ENCODE measurements at regions not wholly inside any gene's neighbourhood (a gene's known extent, or its start where the extent isn't known, plus 50 kb on each side); places are given as distances from the start of the nearest gene placed in this dataset.

- WGBS, 4 donors = 87 to 90% (median 88%) methylated on average over 4 of the region's 4 CpGs
These were observed 281.1 kb downstream of the TTLL7 start for GRCh38 chr1:83717785-83718184.

GRCh38 chr1:83716641-83717040 is 282.3 kb downstream of the TTLL7 start:
- WGBS, 4 donors = 85 to 88% (median 85%) methylated on average over 3 of the region's 3 CpGs
- Histone ChIP-seq H3K36me3 (replicated peaks in 1 of 2) (no peaks in the 10 kb centered on the region), H3K4me1 (replicated peaks in 1 of 2) (no peaks in the 10 kb centered on the region), H3K27me3 (no peaks in the 10 kb centered on the region), H3K9me3 (replicated peaks in 1 of 3) (no peaks in the 10 kb centered on the region), H3K27ac (no peak overlapping the region), H3K4me3 (no peak overlapping the region)
- TF ChIP-seq CTCF (IDR thresholded peaks at IDR 0.05) = no peak
- TF ChIP-seq POLR2A (IDR thresholded peaks at IDR 0.05) = no peak
- intact Hi-C loops (cut with DNase I) = no loop called here
- DNase-seq = no peak

More at GRCh38 chr1:83717785-83718184, 281.1 kb downstream of the TTLL7 start:
- Histone ChIP-seq H3K27ac (no peak overlapping the region), H3K27me3 (no peaks in the 10 kb centered on the region), H3K4me3 (no peak overlapping the region), H3K9me3 (replicated peaks in 1 of 3) (no peaks in the 10 kb centered on the region), H3K4me1 (replicated peaks in 1 of 2) (no peaks in the 10 kb centered on the region), H3K36me3 (replicated peaks in 1 of 2) (no peaks in the 10 kb centered on the region)
- intact Hi-C loops (cut with DNase I) = no loop called here
- no peak for TF ChIP-seq POLR2A (IDR thresholded peaks at IDR 0.05)
- TF ChIP-seq CTCF (IDR thresholded peaks at IDR 0.05) = no peak
- no peak for DNase-seq

- Histone ChIP-seq H3K4me3 (no peak overlapping the region), H3K27me3 (no peaks in the 10 kb centered on the region), H3K36me3 (replicated peaks in 1 of 2) (no peaks in the 10 kb centered on the region), H3K9me3 (replicated peaks in 1 of 3) (no peaks in the 10 kb centered on the region), H3K4me1 (replicated peaks in 1 of 2) (no peaks in the 10 kb centered on the region), H3K27ac (no peak overlapping the region)
- intact Hi-C loops (cut with DNase I) = no loop called here
- DNase-seq = no peak
- TF ChIP-seq CTCF (IDR thresholded peaks at IDR 0.05) (no peak), POLR2A (IDR thresholded peaks at IDR 0.05) (no peak)
- 82 to 89% (median 83%) methylated on average over 1 of the region's 1 CpG for WGBS, 4 donors
These were observed 283.4 kb downstream of the TTLL7 start for GRCh38 chr1:83715550-83715949.

GRCh38 chr1:83709662-83710061 is 289.3 kb downstream of the TTLL7 start:
- no peaks in the 10 kb centered on the region for H3K36me3 ChIP-seq (replicated peaks in 1 of 2)
- H3K27me3 ChIP-seq = no peaks in the 10 kb centered on the region
- WGBS, 4 donors = 86 to 97% (median 92%) methylated on average over 1 of the region's 1 CpG
- H3K4me1 ChIP-seq (replicated peaks in 1 of 2) = no peaks in the 10 kb centered on the region
- H3K9me3 ChIP-seq (replicated peaks in 1 of 3) = no peaks in the 10 kb centered on the region
- no peak overlapping the region for H3K27ac ChIP-seq
- DNase-seq = no peak
- H3K4me3 ChIP-seq = no peak overlapping the region
- TF ChIP-seq POLR2A (IDR thresholded peaks at IDR 0.05) (no peak), CTCF (IDR thresholded peaks at IDR 0.05) (no peak)
- intact Hi-C loops (cut with DNase I) = no loop called here

All from adrenal gland (tissue), 9 donors.